ENCODE measurements at regions not wholly inside any gene's neighbourhood (a gene's known extent, or its start where the extent isn't known, plus 50 kb on each side); places are given as distances from the start of the nearest gene placed in this dataset.

- Mint-ChIP-seq H3K4me3 (no peak overlapping the region), H3K27ac (no peak overlapping the region), H3K4me1 (peaks cover 5% of the 10 kb centered on the region), H3K27me3 (ENCODE audit: insufficient read depth, low read depth) (peaks cover 3% of the 10 kb centered on the region), H3K9me3 (no peaks in the 10 kb centered on the region), H3K36me3 (no peaks in the 10 kb centered on the region)
- Histone ChIP-seq H3K9ac (no peak overlapping the region), H3K4me1 (peaks cover 7% of the 10 kb centered on the region), H3K9me3 (ENCODE audit: low read depth) (no peaks in the 10 kb centered on the region), H3K79me2 (ENCODE audit: low read depth) (no peaks in the 10 kb centered on the region), H3K27ac (no peak overlapping the region), H3K4me3 (no peak overlapping the region), H3K27me3 (no peaks in the 10 kb centered on the region), H2AFZ (replicated peaks) (no peak overlapping the region), H3K36me3 (no peaks in the 10 kb centered on the region), H4K20me1 (ENCODE audit: low read depth) (no peaks in the 10 kb centered on the region), H3F3A (ENCODE audit: low read depth) (no peaks in the 10 kb centered on the region), H3K4me2 (no peak overlapping the region)
- DNase-seq (ENCODE audit: low spot score) = no peak
- TF ChIP-seq, protein P1, sequence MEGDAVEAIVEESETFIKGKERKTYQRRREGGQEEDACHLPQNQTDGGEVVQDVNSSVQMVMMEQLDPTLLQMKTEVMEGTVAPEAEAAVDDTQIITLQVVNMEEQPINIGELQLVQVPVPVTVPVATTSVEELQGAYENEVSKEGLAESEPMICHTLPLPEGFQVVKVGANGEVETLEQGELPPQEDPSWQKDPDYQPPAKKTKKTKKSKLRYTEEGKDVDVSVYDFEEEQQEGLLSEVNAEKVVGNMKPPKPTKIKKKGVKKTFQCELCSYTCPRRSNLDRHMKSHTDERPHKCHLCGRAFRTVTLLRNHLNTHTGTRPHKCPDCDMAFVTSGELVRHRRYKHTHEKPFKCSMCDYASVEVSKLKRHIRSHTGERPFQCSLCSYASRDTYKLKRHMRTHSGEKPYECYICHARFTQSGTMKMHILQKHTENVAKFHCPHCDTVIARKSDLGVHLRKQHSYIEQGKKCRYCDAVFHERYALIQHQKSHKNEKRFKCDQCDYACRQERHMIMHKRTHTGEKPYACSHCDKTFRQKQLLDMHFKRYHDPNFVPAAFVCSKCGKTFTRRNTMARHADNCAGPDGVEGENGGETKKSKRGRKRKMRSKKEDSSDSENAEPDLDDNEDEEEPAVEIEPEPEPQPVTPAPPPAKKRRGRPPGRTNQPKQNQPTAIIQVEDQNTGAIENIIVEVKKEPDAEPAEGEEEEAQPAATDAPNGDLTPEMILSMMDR (IDR thresholded peaks at IDR 0.05) = no peak
- TF ChIP-seq EZH2 (IDR thresholded peaks at IDR 0.05) (no peak), EZH2phosphoT487 (IDR thresholded peaks at IDR 0.05) (no peak)
These were observed 235.0 kb downstream of the PMAIP1 start for GRCh38 chr18:60134806-60135205.

GRCh38 chr18:60130284-60130683 is 230.5 kb downstream of the PMAIP1 start:
- no peak for TF ChIP-seq EZH2 (IDR thresholded peaks at IDR 0.05)
- no peak for TF ChIP-seq EZH2phosphoT487 (IDR thresholded peaks at IDR 0.05)
- TF ChIP-seq, protein P1 (IDR thresholded peaks at IDR 0.05) = no peak
- Mint-ChIP-seq H3K9me3 (no peaks in the 10 kb centered on the region), H3K4me1 (peaks cover 7% of the 10 kb centered on the region), H3K4me3 (no peak overlapping the region), H3K27ac (no peak overlapping the region), H3K36me3 (no peaks in the 10 kb centered on the region), H3K27me3 (ENCODE audit: insufficient read depth, low read depth) (peaks cover 4% of the 10 kb centered on the region)
- Histone ChIP-seq H4K20me1 (ENCODE audit: low read depth) (no peaks in the 10 kb centered on the region), H3K27ac (no peak overlapping the region), H3K36me3 (no peaks in the 10 kb centered on the region), H3K4me3 (no peak overlapping the region), H3K27me3 (no peaks in the 10 kb centered on the region), H3K79me2 (ENCODE audit: low read depth) (no peaks in the 10 kb centered on the region), H3K4me1 (peaks cover 8% of the 10 kb centered on the region), H3F3A (ENCODE audit: low read depth) (no peaks in the 10 kb centered on the region), H3K4me2 (peak overlapping the region; percentile 42), H3K9me3 (ENCODE audit: low read depth) (no peaks in the 10 kb centered on the region), H2AFZ (replicated peaks) (no peak overlapping the region), H3K9ac (no peak overlapping the region)
- DNase-seq (ENCODE audit: low spot score) = peak; percentile 6

- H3K4me3 ChIP-seq = no peak overlapping the region
- H3K36me3 Mint-ChIP-seq = no peaks in the 10 kb centered on the region
These were observed 223.2 kb downstream of the PMAIP1 start for GRCh38 chr18:60123031-60123430.

More at GRCh38 chr18:60123031-60123430, 223.2 kb downstream of the PMAIP1 start:
- Histone ChIP-seq H3K9me3 (ENCODE audit: low read depth) (no peaks in the 10 kb centered on the region), H3K79me2 (ENCODE audit: low read depth) (no peaks in the 10 kb centered on the region), H3K9ac (no peak overlapping the region), H3K4me2 (no peak overlapping the region), H3K27me3 (no peaks in the 10 kb centered on the region), H2AFZ (replicated peaks) (no peak overlapping the region), H3K36me3 (no peaks in the 10 kb centered on the region), H4K20me1 (ENCODE audit: low read depth) (no peaks in the 10 kb centered on the region), H3F3A (ENCODE audit: low read depth) (no peaks in the 10 kb centered on the region), H3K27ac (no peak overlapping the region), H3K4me1 (no peaks in the 10 kb centered on the region)
- Mint-ChIP-seq H3K27me3 (ENCODE audit: insufficient read depth, low read depth) (peaks cover 4% of the 10 kb centered on the region), H3K9me3 (no peaks in the 10 kb centered on the region), H3K4me3 (no peak overlapping the region), H3K27ac (no peak overlapping the region), H3K4me1 (no peaks in the 10 kb centered on the region)
- no peak for TF ChIP-seq EZH2 (IDR thresholded peaks at IDR 0.05)
- TF ChIP-seq, protein P1 (IDR thresholded peaks at IDR 0.05) = no peak
- TF ChIP-seq EZH2phosphoT487 (IDR thresholded peaks at IDR 0.05) = no peak
- no peak for DNase-seq (ENCODE audit: low spot score)
